Nephron (organoid): ENCODE measurements at regions not wholly inside any gene's neighbourhood (a gene's known extent, or its start where the extent isn't known, plus 50 kb on each side); places are given as distances from the start of the nearest gene placed in this dataset.

Experiments used
- H3K27ac Mint-ChIP-seq, 3 experiments: 2 replicates each; pipeline ENCODE4 v1.8.0; 2020; ENCODE audit warnings: mixed read lengths in 3 of 3, mild to moderate bottlenecking in 2 of 3, moderate library complexity in 1 of 3
- H3K27me3 Mint-ChIP-seq: 2 replicates; pipeline ENCODE4 v1.8.0; 2021; ENCODE audit warnings: low read depth, mild to moderate bottlenecking, moderate library complexity, mixed read lengths
- H3K36me3 Mint-ChIP-seq: 2 replicates; pipeline ENCODE4 v1.8.0; 2020; ENCODE audit warnings: low read depth, mixed read lengths
- H3K4me1 Mint-ChIP-seq: 2 replicates; pipeline ENCODE4 v1.8.0; 2020; ENCODE audit warnings: mixed read lengths
- H3K4me3 Mint-ChIP-seq, 3 experiments: 2 replicates each; pipeline ENCODE4 v1.8.0; 2020; ENCODE audit warnings: mild to moderate bottlenecking in 3 of 3, mixed read lengths in 3 of 3, moderate library complexity in 2 of 3
- H3K9me3 Mint-ChIP-seq: 2 replicates; pipeline ENCODE4 v1.8.0; 2020; ENCODE audit warnings: mixed read lengths
- TF ChIP-seq, protein P1 (sequence below), 3 experiments: fragments of 200-600 bp; sonication (generic); IDR thresholded peaks; one replicate each; pipeline ENCODE4 v1.5.0; 2021; ENCODE audit warnings: antibody characterized with exemption in 3 of 3; ENCODE audit not compliant: unreplicated experiment in 3 of 3

DNA sequence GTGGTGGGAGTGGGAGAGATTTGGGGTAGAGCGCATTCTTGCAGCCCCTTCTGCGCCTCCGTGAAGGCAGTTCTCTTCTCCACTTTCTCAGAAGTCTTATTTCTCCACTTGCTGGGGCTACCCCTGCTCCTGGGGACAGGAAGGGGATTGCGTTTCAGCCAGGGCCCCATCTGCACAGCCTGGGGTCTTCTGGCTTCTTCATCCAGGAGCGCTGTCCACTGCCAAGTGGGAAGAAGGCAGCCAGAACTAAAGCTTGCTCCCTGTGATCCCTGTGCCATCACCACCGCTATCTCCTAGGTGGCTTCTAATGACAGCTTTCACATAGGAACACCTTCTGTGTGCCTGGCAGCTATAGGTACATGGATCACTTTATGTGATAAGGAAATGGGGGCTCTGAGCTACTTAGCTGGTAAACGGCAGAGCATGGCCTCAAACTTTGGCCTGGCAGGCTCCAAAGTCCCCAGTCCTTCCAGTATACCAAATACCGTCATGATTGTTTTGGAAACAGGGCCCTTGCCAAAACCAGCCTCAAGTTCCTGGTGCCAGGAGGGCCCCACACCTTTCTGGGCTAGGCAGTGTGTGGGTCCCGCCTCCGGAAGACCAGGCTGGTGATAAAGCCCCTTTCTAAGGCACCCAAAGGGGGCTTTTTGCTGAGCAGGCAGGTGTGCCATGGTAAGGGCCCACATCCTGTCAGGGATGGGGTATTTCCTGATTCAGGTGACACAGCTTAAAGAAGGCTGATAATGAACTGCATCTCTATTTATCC lies 60.4 kb upstream of the PAX6 start:
- peaks cover 5% of the 10 kb centered on the region for H3K4me1 Mint-ChIP-seq
- no peak overlapping the region for H3K27ac Mint-ChIP-seq
- peaks cover 50% of the 10 kb centered on the region for H3K27me3 Mint-ChIP-seq
- no peaks in the 10 kb centered on the region for H3K9me3 Mint-ChIP-seq
- H3K36me3 Mint-ChIP-seq: no peaks in the 10 kb centered on the region
- H3K4me3 Mint-ChIP-seq: no peak overlapping the region
- TF ChIP-seq, protein P1, sequence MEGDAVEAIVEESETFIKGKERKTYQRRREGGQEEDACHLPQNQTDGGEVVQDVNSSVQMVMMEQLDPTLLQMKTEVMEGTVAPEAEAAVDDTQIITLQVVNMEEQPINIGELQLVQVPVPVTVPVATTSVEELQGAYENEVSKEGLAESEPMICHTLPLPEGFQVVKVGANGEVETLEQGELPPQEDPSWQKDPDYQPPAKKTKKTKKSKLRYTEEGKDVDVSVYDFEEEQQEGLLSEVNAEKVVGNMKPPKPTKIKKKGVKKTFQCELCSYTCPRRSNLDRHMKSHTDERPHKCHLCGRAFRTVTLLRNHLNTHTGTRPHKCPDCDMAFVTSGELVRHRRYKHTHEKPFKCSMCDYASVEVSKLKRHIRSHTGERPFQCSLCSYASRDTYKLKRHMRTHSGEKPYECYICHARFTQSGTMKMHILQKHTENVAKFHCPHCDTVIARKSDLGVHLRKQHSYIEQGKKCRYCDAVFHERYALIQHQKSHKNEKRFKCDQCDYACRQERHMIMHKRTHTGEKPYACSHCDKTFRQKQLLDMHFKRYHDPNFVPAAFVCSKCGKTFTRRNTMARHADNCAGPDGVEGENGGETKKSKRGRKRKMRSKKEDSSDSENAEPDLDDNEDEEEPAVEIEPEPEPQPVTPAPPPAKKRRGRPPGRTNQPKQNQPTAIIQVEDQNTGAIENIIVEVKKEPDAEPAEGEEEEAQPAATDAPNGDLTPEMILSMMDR (IDR thresholded peaks at IDR 0.05; ENCODE audit: unreplicated experiment in 3 of 3): no peak

DNA sequence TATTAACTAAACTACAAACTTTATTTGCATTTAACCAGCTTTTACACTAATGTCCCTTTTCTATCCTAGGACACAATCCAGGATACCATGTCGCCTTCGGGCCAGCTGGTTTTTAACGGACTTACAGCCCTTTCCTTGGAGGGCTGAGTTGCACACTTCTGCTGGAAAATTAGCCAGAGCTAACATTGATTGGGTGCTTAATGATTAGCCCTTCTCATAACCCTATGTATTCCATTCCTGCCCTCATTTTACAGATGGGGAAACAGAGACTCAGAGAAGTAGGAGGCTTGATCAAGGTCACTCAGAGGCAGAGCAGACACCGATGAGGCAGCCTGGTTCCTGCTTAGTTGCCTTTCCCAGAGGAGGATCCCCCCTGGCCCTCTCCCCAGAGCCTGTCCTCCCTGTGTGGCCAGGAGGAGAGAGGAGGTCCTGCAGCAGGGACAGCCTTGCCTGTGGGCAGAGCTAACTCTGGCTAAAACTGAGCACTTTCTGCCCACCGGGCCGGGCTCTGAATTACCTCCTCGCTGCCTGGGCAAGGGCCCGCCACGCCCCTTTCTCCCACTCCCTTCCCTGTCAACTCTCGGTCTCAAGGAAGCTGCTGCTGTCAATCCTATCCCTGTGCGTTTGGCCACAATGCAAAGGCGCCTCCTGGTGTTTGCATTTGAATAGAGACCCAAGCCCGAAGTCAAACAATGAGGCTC lies 59.6 kb upstream of the PAX6 start:
- peaks cover 5% of the 10 kb centered on the region for H3K4me1 Mint-ChIP-seq

DNA sequence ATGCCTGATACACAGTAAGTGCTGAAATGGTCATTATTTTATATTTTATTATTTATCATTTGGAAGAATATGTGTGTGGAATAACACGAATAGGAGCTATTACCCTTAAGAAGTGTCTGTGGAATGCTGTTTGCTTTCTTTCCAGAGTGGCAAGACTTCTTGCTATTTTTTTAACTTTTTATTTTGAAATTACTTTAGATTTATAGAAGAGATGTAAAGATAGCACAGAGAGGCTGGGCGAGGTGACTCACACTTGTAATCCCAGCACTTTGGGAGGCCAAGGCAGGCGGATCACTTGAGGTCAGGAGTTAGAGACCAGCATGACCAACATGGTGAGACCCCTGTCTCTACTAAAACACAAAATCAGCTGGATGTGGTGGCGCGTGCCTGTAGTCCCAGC lies 58.9 kb upstream of the PAX6 start:
- H3K27ac Mint-ChIP-seq: no peak overlapping the region
- H3K4me3 Mint-ChIP-seq: no peak overlapping the region
- H3K27me3 Mint-ChIP-seq: peaks cover 50% of the 10 kb centered on the region
- no peaks in the 10 kb centered on the region for H3K36me3 Mint-ChIP-seq
- TF ChIP-seq, protein P1 (IDR thresholded peaks at IDR 0.05; ENCODE audit: unreplicated experiment in 3 of 3): no peak
- peaks cover 5% of the 10 kb centered on the region for H3K4me1 Mint-ChIP-seq
- no peaks in the 10 kb centered on the region for H3K9me3 Mint-ChIP-seq

More for the DNA sequence above, 59.6 kb upstream of the PAX6 start:
- H3K4me3 Mint-ChIP-seq: no peak overlapping the region
- no peak overlapping the region for H3K27ac Mint-ChIP-seq
- no peaks in the 10 kb centered on the region for H3K9me3 Mint-ChIP-seq
- TF ChIP-seq, protein P1 (IDR thresholded peaks at IDR 0.05; ENCODE audit: unreplicated experiment in 3 of 3): peak; percentile 62 to 76 (median 69)
- H3K36me3 Mint-ChIP-seq: no peaks in the 10 kb centered on the region
- peaks cover 48% of the 10 kb centered on the region for H3K27me3 Mint-ChIP-seq

DNA sequence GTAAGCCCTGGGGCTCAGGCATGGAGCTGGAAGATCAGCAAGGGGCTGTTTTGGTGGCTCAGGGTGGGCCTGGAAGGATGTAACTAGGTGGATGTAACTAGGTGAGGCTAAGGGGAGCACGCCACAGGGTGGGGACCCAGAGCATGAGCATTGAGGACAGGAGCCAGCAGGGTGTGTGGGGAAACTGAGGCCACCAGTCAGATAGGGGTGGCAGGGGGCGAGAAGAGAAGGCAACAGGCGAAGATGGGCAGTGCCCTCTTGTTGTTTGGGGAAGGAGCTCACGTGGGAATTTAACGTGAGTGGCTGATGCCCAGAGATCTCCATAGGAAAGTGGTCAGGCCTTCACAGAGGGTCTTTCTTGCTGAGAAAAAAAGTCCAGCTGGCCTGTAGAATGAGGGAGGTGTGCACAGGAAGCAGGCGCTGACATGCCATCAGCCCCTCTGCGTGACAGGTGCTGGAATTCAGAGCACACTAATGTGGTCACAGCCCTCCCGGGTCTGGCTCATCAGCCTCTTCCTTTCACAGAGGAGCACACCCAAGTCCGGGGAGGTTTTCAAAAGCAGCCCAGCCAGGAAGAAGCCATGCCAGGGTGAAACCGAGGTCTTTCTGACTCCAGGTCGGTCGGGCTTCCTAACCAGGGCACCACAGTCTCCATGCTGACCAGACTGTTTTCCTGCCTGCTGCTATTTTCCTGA lies 54.6 kb upstream of the PAX6 start:
- Mint-ChIP-seq H3K4me3 (no peak overlapping the region), H3K27ac (no peak overlapping the region), H3K9me3 (no peaks in the 10 kb centered on the region), H3K4me1 (no peaks in the 10 kb centered on the region), H3K36me3 (no peaks in the 10 kb centered on the region), H3K27me3 (peaks cover 37% of the 10 kb centered on the region)
- TF ChIP-seq, protein P1 (IDR thresholded peaks at IDR 0.05; ENCODE audit: unreplicated experiment in 3 of 3): no peak

DNA sequence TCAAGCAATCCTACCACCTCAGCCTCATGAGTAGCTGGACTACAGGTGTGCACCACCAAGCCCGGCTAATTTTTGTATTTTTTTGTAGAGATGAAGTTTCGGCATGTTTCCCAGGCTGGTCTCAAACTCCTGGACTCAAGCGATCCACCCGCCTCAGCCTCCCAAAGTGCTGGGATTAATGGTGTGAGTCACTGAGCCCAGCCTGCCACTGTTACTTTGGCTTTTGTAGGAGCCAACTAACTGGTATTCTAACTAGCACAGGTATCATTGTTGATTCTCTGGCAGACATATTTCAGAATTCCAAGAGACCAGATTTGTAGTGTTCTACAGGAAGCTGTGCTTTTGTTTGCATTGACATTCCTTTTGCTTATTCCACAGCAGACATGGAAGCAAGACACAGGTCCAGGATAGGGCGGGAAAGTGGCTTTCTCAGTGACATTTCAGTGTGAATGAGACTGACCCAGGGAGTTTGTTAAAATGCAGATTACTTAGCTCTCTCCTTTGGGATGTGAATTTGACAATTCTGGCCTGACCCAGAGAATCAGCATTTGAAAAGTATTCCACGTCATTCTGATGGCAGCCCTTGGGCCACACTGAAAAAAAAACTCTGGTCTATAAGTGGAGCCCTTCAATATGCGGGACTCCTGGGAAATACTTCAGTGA lies 52.2 kb upstream of the PAX6 start:
- Mint-ChIP-seq H3K27me3 (peaks cover 41% of the 10 kb centered on the region), H3K4me3 (no peak overlapping the region), H3K36me3 (no peaks in the 10 kb centered on the region), H3K27ac (no peak overlapping the region), H3K4me1 (no peaks in the 10 kb centered on the region), H3K9me3 (no peaks in the 10 kb centered on the region)
- TF ChIP-seq, protein P1 (IDR thresholded peaks at IDR 0.05; ENCODE audit: unreplicated experiment in 3 of 3): no peak
